ENCODE measurements at regions not wholly inside any gene's neighbourhood (a gene's known extent, or its start where the extent isn't known, plus 50 kb on each side); places are given as distances from the start of the nearest gene placed in this dataset.

DNA sequence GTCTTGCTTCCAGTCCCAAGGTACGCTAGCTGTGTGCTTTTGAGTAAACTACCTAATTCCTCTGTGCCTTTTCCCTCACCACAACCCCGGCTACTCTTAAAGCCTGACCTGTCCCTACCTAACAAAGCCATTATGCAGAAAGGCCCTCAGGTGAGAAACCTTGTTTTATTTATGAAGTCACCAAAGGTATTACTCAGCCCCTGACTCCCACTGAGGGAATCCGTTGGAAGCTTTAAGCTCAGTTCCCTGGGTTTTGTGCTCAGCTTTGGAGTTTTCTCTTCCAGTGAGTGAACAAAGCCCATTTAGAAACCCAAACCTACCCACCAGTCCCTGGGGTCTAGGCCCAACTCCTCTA is 90.9 kb downstream of the APIP start:
- TF ChIP-seq RAD21 (IDR thresholded peaks at IDR 0.05; ENCODE audit: low read depth): no peak
- TF ChIP-seq TAF1 (IDR thresholded peaks at IDR 0.05; ENCODE audit: low read depth): no peak
- no peak for TF ChIP-seq FOXM1 (IDR thresholded peaks at IDR 0.05; ENCODE audit: borderline replicate concordance, low read depth)
- TF ChIP-seq EP300 (IDR thresholded peaks at IDR 0.05; ENCODE audit: borderline replicate concordance): no peak
- TF ChIP-seq TEAD4 (IDR thresholded peaks at IDR 0.05): no peak
- TF ChIP-seq, protein P1, sequence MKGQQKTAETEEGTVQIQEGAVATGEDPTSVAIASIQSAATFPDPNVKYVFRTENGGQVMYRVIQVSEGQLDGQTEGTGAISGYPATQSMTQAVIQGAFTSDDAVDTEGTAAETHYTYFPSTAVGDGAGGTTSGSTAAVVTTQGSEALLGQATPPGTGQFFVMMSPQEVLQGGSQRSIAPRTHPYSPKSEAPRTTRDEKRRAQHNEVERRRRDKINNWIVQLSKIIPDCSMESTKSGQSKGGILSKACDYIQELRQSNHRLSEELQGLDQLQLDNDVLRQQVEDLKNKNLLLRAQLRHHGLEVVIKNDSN (IDR thresholded peaks at IDR 0.05): no peak
- no peak for TF ChIP-seq CEBPB (IDR thresholded peaks at IDR 0.05)
- TF ChIP-seq CREB1 (IDR thresholded peaks at IDR 0.05; ENCODE audit: low read depth): no peak
- TF ChIP-seq, protein P2, sequence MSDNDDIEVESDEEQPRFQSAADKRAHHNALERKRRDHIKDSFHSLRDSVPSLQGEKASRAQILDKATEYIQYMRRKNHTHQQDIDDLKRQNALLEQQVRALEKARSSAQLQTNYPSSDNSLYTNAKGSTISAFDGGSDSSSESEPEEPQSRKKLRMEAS (IDR thresholded peaks at IDR 0.05): no peak
- no peak for TF ChIP-seq YY1 (IDR thresholded peaks at IDR 0.05; ENCODE audit: low read depth)
- TF ChIP-seq TCF12 (IDR thresholded peaks at IDR 0.05; ENCODE audit: low read depth): no peak

Data from Ishikawa (cell line).